ENCODE measurements at regions not wholly inside any gene's neighbourhood (a gene's known extent, or its start where the extent isn't known, plus 50 kb on each side); places are given as distances from the start of the nearest gene placed in this dataset.
"Not testable (repeated sequence)": the region's sequence is repeated elsewhere in the genome, so short reads cannot be mapped to it uniquely, and the experiment has no call there.

GRCh38 chr1:143785883-143786282 lies 185.9 kb downstream of the FAM72C start:
- not testable (repeated sequence) for H3K4me3 ChIP-seq

DNA sequence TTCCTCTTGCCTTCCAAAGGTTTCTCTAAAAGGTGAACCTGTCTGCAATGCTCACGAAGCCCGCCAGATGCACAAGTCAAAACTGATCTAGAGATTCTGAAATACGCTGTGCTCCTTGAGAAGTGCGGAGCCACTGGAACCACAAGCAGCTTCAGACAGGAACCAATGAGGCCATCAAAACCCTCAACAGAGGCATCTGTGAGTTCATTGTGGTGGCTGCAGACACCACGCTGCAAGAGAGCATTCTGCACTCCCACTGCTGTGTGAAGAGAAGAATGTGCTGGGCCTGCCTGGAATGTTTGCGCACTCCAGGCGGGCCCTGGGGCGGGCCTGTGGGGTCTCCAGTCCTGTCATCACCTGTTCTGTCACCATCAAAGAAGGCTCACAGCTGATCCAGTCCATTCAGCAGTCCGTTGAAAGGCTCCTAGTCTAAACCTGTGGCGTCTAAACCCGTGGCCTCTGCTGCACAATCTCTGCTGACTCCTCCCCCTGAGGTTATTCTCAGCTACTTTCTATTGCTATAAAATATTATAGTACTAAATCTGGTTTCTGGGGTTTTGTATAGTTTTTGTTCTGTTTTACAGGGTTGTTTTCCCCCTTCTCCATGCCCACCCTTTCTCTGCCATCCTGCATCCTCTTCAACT lies 187.4 kb downstream of the FAM72C start:
- H3K27ac ChIP-seq, H3K4me3 ChIP-seq: not testable (repeated sequence)

More at GRCh38 chr1:143785883-143786282, 185.9 kb downstream of the FAM72C start:
- not testable (repeated sequence) for H3K27ac ChIP-seq

GRCh38 chr1:143778178-143778577 lies 193.6 kb downstream of the FAM72C start:
- not testable (repeated sequence) for H3K4me3 ChIP-seq, H3K27ac ChIP-seq

DNA sequence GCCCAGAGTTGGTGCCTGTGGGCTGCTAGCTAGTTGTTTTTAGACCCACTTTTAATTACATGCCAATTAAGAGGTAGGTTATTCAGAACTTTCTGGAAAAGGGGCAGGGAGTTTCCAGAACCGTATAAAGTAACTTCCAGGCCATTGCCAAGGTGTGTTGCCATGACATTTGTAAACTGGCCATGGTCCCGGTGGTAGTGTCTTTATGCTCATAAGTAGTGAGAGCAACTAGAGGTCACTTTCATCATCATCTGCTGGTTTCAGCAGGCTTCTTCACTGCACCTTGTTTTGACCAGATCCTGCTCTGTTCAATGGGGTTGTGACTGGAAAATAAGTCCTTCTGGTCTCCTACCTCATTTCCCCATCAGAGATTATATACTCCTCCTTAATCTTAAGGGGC lies 207.0 kb downstream of the FAM72C start:
- H3K27ac ChIP-seq, H3K4me3 ChIP-seq: not testable (repeated sequence)

DNA sequence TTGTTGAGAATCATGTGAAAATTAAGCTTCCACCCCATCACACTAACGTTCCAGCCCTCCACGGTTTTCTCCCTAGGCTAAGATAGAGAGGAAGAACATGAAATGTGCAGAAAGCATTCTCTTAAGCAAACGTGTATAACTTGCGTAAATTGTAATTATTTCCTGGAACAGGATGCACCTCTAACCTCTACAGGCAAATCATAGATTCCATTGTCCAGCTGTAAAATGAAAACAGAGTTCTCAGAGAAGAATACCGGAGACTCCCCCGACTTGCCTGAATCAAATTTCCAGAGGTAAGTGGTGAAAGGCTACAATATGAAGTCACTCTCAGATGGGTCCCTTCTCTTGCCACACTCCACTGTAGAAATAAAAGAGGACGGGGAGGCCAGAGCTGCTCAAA lies 211.4 kb downstream of the FAM72C start:
- H3K27ac ChIP-seq, H3K4me3 ChIP-seq: not testable (repeated sequence)

- H3K27ac ChIP-seq, H3K4me3 ChIP-seq: not testable (repeated sequence)
Measured at GRCh38 chr1:143755961-143756360, 215.8 kb downstream of the FAM72C start.

- Histone ChIP-seq H3K4me3 (no peak overlapping the region), H3K27ac (no peak overlapping the region)
Measured at GRCh38 chr1:143748906-143749305, 222.9 kb downstream of the FAM72C start.

- Histone ChIP-seq H3K4me3 (peak overlapping the region in 2 of 7 experiments; percentile 1 to 28), H3K27ac (peak overlapping the region in 2 of 21 experiments; percentile 8 to 62)
Measured at GRCh38 chr1:143736562-143736961, 235.2 kb downstream of the FAM72C start.

GRCh38 chr1:143735764-143736461 lies 235.9 kb downstream of the FAM72C start:
- peak overlapping the region in 2 of 21 experiments; percentile 8 to 62 for H3K27ac ChIP-seq
- peak overlapping the region in 2 of 7 experiments; percentile 1 to 28 for H3K4me3 ChIP-seq

- H3K27ac ChIP-seq, H3K4me3 ChIP-seq: not testable (repeated sequence)
Measured at GRCh38 chr1:143734261-143734660, 237.5 kb downstream of the FAM72C start.

- not testable (repeated sequence) for H3K4me3 ChIP-seq, H3K27ac ChIP-seq
Measured at GRCh38 chr1:143730890-143731289, 240.9 kb downstream of the FAM72C start.

DNA sequence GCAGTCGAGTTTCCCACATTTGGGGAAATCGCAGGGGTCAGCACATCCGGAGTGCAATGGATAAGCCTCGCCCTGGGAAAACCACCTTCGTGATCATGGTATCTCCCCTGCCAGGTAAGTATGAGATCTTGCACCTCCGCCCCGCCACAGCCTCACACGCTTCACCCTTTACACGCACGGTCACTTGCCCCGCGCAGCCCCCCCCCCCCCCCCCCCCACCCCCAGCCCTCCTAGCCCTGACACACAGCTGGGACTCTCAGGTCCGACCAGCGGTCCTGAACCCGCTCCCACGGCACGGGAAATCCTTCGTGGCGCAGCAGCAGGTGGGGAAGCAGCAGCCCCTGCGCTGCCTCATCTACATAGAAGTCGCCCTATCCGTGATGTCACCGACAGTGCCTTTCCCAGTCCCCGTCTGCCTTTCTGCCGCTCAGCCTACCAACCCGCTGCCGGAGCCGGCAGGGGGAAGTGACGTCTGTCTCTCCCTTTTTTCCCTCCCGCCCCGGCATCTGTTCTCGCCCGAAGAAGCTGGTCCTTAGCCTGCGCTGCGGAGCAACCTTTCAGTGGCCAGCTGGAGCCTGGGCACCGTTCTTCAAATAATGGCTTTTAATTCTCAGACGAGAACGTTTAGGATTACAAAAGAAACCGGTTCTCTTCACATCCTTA lies 242.2 kb downstream of the FAM72C start:
- not testable (repeated sequence) for H3K4me3 ChIP-seq
- peak overlapping the region in 8 of 21 experiments; percentile 52 to 81 (median 69) for H3K27ac ChIP-seq

GRCh38 chr1:143728802-143729448 lies 242.9 kb downstream of the FAM72C start:
- not testable (repeated sequence) for H3K4me3 ChIP-seq, H3K27ac ChIP-seq

- no peak overlapping the region for H3K27ac ChIP-seq
- H3K4me3 ChIP-seq: no peak overlapping the region
Measured at GRCh38 chr1:143727263-143727662, 244.5 kb downstream of the FAM72C start.

- Histone ChIP-seq H3K27ac (no peak overlapping the region), H3K4me3 (peak overlapping the region in 1 of 7 experiments; percentile 9)
Measured at GRCh38 chr1:143721024-143721373, 250.8 kb downstream of the FAM72C start.

GRCh38 chr1:143720087-143721023 lies 251.4 kb downstream of the FAM72C start:
- H3K27ac ChIP-seq: no peak overlapping the region
- H3K4me3 ChIP-seq: peak overlapping the region in 1 of 7 experiments; percentile 9

GRCh38 chr1:143718524-143718923 lies 253.3 kb downstream of the FAM72C start:
- Histone ChIP-seq H3K27ac (no peak overlapping the region), H3K4me3 (no peak overlapping the region)

GRCh38 chr1:143718021-143718420 lies 253.8 kb downstream of the FAM72C start:
- H3K4me3 ChIP-seq: no peak overlapping the region
- H3K27ac ChIP-seq: no peak overlapping the region

GRCh38 chr1:143717434-143717833 lies 254.4 kb downstream of the FAM72C start:
- Histone ChIP-seq H3K4me3 (no peak overlapping the region), H3K27ac (no peak overlapping the region)
